ENCODE measurements at regions not wholly inside any gene's neighbourhood (a gene's known extent, or its start where the extent isn't known, plus 50 kb on each side); places are given as distances from the start of the nearest gene placed in this dataset.

DNA sequence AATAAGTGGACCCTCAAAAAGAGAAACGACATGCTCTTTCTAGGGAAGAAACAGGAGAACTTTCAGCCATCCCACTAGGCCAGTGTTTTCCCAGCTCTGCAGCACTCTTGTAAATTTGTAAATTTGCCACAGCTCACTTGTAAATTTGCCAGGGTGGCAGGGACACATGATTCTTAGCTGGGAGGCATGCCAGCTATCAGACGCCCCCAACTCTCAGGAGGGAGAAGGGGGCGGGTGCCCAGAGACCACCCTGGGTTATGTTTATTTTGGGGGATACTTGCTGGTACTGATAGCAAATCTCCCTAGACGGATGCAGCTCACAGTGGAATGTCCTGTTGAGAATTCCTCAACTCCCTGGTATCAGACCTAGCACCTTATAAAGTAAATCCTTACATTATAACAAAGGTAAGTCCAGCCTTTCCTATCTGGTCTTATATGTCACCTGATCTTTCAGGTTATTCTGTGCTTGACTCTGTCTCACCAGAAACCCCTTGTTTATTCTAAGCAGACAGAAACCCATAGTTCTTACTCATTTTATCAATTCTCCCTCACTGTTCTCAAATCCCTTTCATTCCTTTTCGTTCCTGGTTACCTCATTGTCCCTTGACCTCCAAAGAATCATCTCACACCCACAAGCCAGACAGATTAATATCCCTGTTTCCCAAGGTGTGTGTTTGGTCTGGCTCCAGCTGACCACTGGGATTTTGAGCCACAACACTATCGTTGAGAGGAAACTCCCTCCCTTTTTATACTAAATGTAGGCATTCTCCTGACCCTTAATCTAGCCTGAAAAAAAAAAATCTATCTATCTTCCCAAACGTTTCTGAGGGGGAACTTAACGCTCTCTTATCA lies 69.3 kb upstream of the HMGA2 start:
- TF ChIP-seq, protein P1, sequence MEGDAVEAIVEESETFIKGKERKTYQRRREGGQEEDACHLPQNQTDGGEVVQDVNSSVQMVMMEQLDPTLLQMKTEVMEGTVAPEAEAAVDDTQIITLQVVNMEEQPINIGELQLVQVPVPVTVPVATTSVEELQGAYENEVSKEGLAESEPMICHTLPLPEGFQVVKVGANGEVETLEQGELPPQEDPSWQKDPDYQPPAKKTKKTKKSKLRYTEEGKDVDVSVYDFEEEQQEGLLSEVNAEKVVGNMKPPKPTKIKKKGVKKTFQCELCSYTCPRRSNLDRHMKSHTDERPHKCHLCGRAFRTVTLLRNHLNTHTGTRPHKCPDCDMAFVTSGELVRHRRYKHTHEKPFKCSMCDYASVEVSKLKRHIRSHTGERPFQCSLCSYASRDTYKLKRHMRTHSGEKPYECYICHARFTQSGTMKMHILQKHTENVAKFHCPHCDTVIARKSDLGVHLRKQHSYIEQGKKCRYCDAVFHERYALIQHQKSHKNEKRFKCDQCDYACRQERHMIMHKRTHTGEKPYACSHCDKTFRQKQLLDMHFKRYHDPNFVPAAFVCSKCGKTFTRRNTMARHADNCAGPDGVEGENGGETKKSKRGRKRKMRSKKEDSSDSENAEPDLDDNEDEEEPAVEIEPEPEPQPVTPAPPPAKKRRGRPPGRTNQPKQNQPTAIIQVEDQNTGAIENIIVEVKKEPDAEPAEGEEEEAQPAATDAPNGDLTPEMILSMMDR (IDR thresholded peaks at IDR 0.05) = no peak
- no peak for TF ChIP-seq EP300 (IDR thresholded peaks at IDR 0.05)
